ENCODE measurements at regions not wholly inside any gene's neighbourhood (a gene's known extent, or its start where the extent isn't known, plus 50 kb on each side); places are given as distances from the start of the nearest gene placed in this dataset.

- TF ChIP-seq, protein P1, sequence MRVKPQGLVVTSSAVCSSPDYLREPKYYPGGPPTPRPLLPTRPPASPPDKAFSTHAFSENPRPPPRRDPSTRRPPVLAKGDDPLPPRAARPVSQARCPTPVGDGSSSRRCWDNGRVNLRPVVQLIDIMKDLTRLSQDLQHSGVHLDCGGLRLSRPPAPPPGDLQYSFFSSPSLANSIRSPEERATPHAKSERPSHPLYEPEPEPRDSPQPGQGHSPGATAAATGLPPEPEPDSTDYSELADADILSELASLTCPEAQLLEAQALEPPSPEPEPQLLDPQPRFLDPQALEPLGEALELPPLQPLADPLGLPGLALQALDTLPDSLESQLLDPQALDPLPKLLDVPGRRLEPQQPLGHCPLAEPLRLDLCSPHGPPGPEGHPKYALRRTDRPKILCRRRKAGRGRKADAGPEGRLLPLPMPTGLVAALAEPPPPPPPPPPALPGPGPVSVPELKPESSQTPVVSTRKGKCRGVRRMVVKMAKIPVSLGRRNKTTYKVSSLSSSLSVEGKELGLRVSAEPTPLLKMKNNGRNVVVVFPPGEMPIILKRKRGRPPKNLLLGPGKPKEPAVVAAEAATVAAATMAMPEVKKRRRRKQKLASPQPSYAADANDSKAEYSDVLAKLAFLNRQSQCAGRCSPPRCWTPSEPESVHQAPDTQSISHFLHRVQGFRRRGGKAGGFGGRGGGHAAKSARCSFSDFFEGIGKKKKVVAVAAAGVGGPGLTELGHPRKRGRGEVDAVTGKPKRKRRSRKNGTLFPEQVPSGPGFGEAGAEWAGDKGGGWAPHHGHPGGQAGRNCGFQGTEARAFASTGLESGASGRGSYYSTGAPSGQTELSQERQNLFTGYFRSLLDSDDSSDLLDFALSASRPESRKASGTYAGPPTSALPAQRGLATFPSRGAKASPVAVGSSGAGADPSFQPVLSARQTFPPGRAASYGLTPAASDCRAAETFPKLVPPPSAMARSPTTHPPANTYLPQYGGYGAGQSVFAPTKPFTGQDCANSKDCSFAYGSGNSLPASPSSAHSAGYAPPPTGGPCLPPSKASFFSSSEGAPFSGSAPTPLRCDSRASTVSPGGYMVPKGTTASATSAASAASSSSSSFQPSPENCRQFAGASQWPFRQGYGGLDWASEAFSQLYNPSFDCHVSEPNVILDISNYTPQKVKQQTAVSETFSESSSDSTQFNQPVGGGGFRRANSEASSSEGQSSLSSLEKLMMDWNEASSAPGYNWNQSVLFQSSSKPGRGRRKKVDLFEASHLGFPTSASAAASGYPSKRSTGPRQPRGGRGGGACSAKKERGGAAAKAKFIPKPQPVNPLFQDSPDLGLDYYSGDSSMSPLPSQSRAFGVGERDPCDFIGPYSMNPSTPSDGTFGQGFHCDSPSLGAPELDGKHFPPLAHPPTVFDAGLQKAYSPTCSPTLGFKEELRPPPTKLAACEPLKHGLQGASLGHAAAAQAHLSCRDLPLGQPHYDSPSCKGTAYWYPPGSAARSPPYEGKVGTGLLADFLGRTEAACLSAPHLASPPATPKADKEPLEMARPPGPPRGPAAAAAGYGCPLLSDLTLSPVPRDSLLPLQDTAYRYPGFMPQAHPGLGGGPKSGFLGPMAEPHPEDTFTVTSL (CRISPR knock-in tag; IDR thresholded peaks at IDR 0.05; ENCODE audit: borderline replicate concordance) = peak; percentile 93; the same call in 1 of the 2 replicates
- peak; percentile 52; the same call in 1 of the 2 replicates for TF ChIP-seq ZNF205 (CRISPR knock-in tag; IDR thresholded peaks at IDR 0.05)
- TF ChIP-seq, protein P2, sequence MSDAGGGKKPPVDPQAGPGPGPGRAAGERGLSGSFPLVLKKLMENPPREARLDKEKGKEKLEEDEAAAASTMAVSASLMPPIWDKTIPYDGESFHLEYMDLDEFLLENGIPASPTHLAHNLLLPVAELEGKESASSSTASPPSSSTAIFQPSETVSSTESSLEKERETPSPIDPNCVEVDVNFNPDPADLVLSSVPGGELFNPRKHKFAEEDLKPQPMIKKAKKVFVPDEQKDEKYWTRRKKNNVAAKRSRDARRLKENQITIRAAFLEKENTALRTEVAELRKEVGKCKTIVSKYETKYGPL (CRISPR knock-in tag; IDR thresholded peaks at IDR 0.05) = peak; percentile 79
- peak; percentile 52; the same call in 1 of the 2 replicates for TF ChIP-seq SMC3 (IDR thresholded peaks at IDR 0.05; ENCODE audit: low read length)
- TF ChIP-seq ASH2L (IDR thresholded peaks at IDR 0.05; ENCODE audit: insufficient read length, low read depth, low read length) = no peak
- peak; percentile 45; the same call in 1 of the 2 replicates for TF ChIP-seq ZNF335 (CRISPR knock-in tag; IDR thresholded peaks at IDR 0.05)
- peak; percentile 53; the same call in 1 of the 2 replicates for TF ChIP-seq FOSL1 (CRISPR knock-in tag; IDR thresholded peaks at IDR 0.05; ENCODE audit: borderline replicate concordance)
- TF ChIP-seq, protein P3, sequence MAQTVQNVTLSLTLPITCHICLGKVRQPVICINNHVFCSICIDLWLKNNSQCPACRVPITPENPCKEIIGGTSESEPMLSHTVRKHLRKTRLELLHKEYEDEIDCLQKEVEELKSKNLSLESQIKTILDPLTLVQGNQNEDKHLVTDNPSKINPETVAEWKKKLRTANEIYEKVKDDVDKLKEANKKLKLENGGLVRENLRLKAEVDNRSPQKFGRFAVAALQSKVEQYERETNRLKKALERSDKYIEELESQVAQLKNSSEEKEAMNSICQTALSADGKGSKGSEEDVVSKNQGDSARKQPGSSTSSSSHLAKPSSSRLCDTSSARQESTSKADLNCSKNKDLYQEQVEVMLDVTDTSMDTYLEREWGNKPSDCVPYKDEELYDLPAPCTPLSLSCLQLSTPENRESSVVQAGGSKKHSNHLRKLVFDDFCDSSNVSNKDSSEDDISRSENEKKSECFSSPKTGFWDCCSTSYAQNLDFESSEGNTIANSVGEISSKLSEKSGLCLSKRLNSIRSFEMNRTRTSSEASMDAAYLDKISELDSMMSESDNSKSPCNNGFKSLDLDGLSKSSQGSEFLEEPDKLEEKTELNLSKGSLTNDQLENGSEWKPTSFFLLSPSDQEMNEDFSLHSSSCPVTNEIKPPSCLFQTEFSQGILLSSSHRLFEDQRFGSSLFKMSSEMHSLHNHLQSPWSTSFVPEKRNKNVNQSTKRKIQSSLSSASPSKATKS (CRISPR knock-in tag; IDR thresholded peaks at IDR 0.05) = no peak
- peak; percentile 55; the same call in 1 of the 2 replicates for TF ChIP-seq ZNF124 (CRISPR knock-in tag; IDR thresholded peaks at IDR 0.05)
- TF ChIP-seq SP4 (CRISPR knock-in tag; IDR thresholded peaks at IDR 0.05) = no peak
- peak; percentile 45; the same call in 1 of the 2 replicates for TF ChIP-seq REPIN1 (CRISPR knock-in tag; IDR thresholded peaks at IDR 0.05; ENCODE audit: borderline replicate concordance, low read depth)
- TF ChIP-seq NAIF1 (CRISPR knock-in tag; IDR thresholded peaks at IDR 0.05; ENCODE audit: borderline replicate concordance) = no peak
- TF ChIP-seq ZNF432 (CRISPR knock-in tag; IDR thresholded peaks at IDR 0.05; ENCODE audit: borderline replicate concordance) = no peak
- no peak for TF ChIP-seq XBP1 (CRISPR knock-in tag; IDR thresholded peaks at IDR 0.05)
- TF ChIP-seq ATRX (CRISPR knock-in tag; IDR thresholded peaks at IDR 0.05; ENCODE audit: borderline replicate concordance) = no peak
- TF ChIP-seq HNF1A (IDR thresholded peaks at IDR 0.05; ENCODE audit: low read depth) = peak; percentile 60; the same call in 1 of the 2 replicates
- TF ChIP-seq HNF1A (CRISPR knock-in tag; IDR thresholded peaks at IDR 0.05; ENCODE audit: borderline replicate concordance) = peak; percentile 72; the same call in 1 of the 2 replicates
Observed at GRCh38 chr9:32136700-32137339, 247.6 kb upstream of the ACO1 start (continued).
